AG04450 (cell line): ENCODE measurements at regions not wholly inside any gene's neighbourhood (a gene's known extent, or its start where the extent isn't known, plus 50 kb on each side); places are given as distances from the start of the nearest gene placed in this dataset.

Source experiments
- CTCF ChIA-PET: fragments of 300-600, 350-600 bp; formaldehyde crosslinking; extraction: SDS; loops from one replicate; lab custom pipeline; 2022; ENCODE audit warnings: antibody characterized with exemption, inconsistent platforms; lab: Charles Lee
- POLR2A ChIA-PET: fragments of 350-600 bp; formaldehyde crosslinking; extraction: SDS; loops from one replicate; lab custom pipeline; 2021; ENCODE audit warnings: antibody characterized with exemption, inconsistent platforms; lab: Yijun Ruan, JAX
- DNase-seq: peaks from one replicate; pipeline ENCODE4 v3.0.0-alpha.2; 2011; ENCODE audit warnings: low read depth, low spot score
- H3K27ac ChIP-seq: one replicate; pipeline ENCODE4 v1.5.1; 2012; ENCODE audit warnings: low read depth, low read length, control low read depth
- H3K27me3 ChIP-seq: one replicate; pipeline ENCODE4 v1.6.0; 2012; ENCODE audit warnings: low read length; ENCODE audit not compliant: control insufficient read depth, insufficient read depth
- H3K4me3 ChIP-seq: 2 replicates; pipeline ENCODE4 v1.5.1; 2011; ENCODE audit warnings: mild to moderate bottlenecking, low read depth, low read length, control low read depth
- H3K9me3 ChIP-seq: 2 replicates; pipeline ENCODE4 v1.5.1; 2012; ENCODE audit warnings: low read length; ENCODE audit not compliant: control insufficient read depth, insufficient read depth
- TF ChIP-seq, protein P1 (sequence below): IDR thresholded peaks from 2 replicates; pipeline ENCODE4 v1.5.1; 2011; ENCODE audit warnings: low read depth, low read length, control low read depth, inconsistent platforms

DNA sequence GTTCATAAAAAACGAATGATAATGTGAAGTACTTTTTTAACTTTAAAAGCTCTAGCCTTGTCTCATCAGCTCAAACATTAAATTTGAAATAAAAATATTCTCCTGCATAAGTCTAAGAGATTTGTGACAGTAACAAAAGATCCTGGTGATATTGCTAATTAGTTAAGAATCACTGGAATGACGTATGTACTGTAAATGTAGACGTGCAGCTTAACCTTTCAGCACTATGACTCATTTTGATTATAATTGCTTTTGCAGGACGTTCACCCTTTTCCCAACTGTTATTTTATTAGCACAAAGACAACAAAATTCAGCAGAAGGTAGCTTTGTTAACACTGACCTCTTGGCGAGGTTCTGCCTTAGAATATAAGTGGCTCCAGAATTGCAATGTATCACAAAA lies 68.6 kb downstream of the TENT5A start:
- Histone ChIP-seq H3K9me3 (no peaks in the 10 kb centered on the region), H3K27me3 (no peaks in the 10 kb centered on the region), H3K4me3 (no peak overlapping the region), H3K27ac (no peak overlapping the region)
- TF ChIP-seq, protein P1, sequence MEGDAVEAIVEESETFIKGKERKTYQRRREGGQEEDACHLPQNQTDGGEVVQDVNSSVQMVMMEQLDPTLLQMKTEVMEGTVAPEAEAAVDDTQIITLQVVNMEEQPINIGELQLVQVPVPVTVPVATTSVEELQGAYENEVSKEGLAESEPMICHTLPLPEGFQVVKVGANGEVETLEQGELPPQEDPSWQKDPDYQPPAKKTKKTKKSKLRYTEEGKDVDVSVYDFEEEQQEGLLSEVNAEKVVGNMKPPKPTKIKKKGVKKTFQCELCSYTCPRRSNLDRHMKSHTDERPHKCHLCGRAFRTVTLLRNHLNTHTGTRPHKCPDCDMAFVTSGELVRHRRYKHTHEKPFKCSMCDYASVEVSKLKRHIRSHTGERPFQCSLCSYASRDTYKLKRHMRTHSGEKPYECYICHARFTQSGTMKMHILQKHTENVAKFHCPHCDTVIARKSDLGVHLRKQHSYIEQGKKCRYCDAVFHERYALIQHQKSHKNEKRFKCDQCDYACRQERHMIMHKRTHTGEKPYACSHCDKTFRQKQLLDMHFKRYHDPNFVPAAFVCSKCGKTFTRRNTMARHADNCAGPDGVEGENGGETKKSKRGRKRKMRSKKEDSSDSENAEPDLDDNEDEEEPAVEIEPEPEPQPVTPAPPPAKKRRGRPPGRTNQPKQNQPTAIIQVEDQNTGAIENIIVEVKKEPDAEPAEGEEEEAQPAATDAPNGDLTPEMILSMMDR: no peak
- ChIA-PET CTCF (interaction anchor here (0.8 kb wide), 1 partner anchor 357 kb away, joined by 3 read pairs; no protein-coding TSS in a partner anchor), POLR2A (no interaction called here)
- no peak for DNase-seq

DNA sequence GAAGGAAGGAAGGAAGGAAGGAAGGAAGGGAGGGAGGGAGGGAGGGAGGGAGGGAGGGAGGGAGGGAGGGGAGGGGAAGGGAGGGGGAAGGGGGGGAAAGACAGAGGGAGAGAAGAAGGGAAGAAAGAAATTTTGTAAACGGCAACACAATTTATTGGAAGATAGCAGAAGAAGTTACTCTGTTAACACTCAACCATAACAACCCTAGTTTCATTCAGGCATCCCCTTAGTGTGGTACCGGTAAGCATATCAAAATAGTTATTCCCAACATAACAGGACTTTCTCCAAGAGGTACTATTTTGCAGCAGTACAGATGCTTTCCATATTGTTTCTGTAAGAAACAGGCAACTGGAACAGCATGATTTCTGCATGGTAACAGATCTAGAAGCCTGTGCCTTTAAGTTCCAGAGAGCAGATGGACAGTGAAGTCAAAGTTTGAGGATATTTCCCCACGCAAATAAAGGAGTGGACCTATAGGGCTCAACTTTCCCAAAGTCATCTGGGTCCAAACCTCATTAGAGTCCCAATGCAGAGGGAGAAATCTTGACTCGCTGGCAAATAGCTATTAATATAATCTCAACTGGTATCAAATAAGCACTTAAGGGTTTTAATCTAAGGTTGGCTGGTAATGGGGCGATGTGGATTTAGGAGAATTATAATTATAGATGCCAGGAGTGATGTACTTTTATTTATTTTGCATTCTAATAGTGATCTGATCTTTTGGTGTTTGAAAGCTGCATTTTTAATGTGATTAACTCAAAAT lies 69.4 kb downstream of the TENT5A start:
- Histone ChIP-seq H3K4me3 (no peak overlapping the region), H3K27ac (no peak overlapping the region), H3K27me3 (no peaks in the 10 kb centered on the region), H3K9me3 (no peaks in the 10 kb centered on the region)
- ChIA-PET CTCF (interaction anchor here (0.8 kb wide), 1 partner anchor 358 kb away, joined by 3 read pairs; no protein-coding TSS in a partner anchor), POLR2A (no interaction called here)
- TF ChIP-seq, protein P1: no peak
- DNase-seq: no peak

DNA sequence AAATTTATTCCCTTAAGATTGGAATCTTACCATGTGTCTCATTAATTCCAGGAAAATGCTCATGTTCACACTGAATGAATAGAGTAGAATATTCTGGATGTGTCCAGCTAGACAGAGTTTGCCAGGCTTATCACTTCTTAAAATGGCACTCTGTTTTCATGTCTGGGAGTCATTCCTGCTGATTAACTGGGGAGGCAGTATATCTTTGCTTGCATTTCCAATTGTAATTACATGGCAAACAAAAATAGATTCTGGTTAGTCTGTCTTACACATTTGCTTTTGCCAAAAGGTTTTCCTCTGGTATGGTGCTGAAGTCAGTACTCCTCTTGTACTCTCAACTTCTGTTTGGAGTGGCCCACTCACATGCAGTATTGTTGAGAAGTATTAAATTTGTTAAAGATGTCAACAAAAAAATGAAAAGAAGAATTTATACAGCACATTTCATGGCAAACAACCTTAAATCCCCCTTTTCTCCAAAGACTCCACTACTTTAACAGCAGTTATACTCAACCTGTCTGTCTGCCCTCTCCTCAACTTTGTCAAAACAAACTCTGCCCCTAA lies 70.2 kb downstream of the TENT5A start:
- H3K9me3 ChIP-seq: no peaks in the 10 kb centered on the region
- no peak overlapping the region for H3K4me3 ChIP-seq
- no peaks in the 10 kb centered on the region for H3K27me3 ChIP-seq
- DNase-seq: no peak
- ChIA-PET POLR2A (no interaction called here), CTCF (no interaction called here)
- H3K27ac ChIP-seq: no peak overlapping the region
- TF ChIP-seq, protein P1: no peak

DNA sequence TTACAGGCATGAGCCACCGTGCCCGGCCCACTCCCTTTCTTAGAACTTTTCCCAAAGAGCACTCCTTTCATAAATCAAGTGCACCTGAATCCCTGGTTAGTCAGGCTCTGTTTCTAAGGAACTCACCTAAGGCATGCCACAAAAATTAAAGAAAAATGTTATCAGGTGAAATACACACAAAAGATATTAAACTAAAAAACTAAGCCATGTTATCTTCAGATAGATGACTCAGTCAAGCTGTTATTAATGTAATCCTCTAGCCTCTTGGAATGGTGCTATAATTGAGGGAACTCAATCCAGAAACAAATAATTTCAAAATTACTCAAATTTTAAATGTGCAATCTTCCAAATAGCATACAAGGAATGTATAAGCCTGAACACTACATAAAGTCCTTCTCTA lies 83.0 kb downstream of the TENT5A start:
- CTCF ChIA-PET: no interaction called here
- Histone ChIP-seq H3K4me3 (no peak overlapping the region), H3K27me3 (no peaks in the 10 kb centered on the region), H3K27ac (no peak overlapping the region), H3K9me3 (no peaks in the 10 kb centered on the region)
- POLR2A ChIA-PET: no interaction called here
- TF ChIP-seq, protein P1: no peak
- DNase-seq: no peak

DNA sequence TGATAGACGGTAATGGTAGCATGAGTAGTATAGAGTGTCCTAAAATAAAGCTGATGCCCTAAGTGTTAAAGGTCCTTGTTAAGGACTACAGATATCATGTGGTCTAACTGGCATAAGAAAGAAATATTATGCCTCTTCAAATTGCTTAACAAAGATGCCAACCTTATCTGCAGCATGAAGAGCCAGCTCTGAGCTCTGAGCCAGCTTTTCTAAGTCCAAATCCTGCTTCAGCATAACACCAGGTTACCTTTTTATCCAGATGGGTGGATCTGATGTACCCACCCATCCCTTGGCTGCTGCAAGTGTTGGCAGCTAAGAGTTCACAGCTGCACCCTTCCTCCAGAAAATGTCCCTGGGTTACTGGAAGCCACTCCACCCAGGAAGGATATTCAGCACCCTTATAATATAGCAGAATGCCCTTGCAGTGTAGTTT lies 83.8 kb downstream of the TENT5A start:
- H3K27me3 ChIP-seq: no peaks in the 10 kb centered on the region
- H3K9me3 ChIP-seq: no peaks in the 10 kb centered on the region
- ChIA-PET POLR2A (interaction anchor here (0.7 kb wide), 1 partner anchor 71 kb away, joined by 3 read pairs; no protein-coding TSS in a partner anchor), CTCF (no interaction called here)
- no peak overlapping the region for H3K4me3 ChIP-seq
- H3K27ac ChIP-seq: no peak overlapping the region
- DNase-seq: no peak
- TF ChIP-seq, protein P1: no peak
